H9 (cell line): ENCODE measurements at regions not wholly inside any gene's neighbourhood (a gene's known extent, or its start where the extent isn't known, plus 50 kb on each side); places are given as distances from the start of the nearest gene placed in this dataset.

Experiments used
- DNase-seq: peaks from one replicate; pipeline ENCODE4 v3.0.0-alpha.2; 2017
- H2AFZ ChIP-seq: one replicate; pipeline ENCODE4 v1.6.1; 2013; ENCODE audit warnings: mild to moderate bottlenecking, low read length, control low read depth, moderate library complexity
- H2AK5ac ChIP-seq: 2 replicates; pipeline ENCODE4 v1.6.1; 2013; ENCODE audit warnings: low read length, control low read depth, mixed read lengths; ENCODE audit not compliant: insufficient read length
- H2BK120ac ChIP-seq: one replicate; pipeline ENCODE4 v1.6.1; 2013; ENCODE audit warnings: low read depth, mild to moderate bottlenecking, low read length, control low read depth, inconsistent platforms; ENCODE audit not compliant: poor library complexity, severe bottlenecking
- H2BK12ac ChIP-seq: 2 replicates; pipeline ENCODE4 v1.6.1; 2013; ENCODE audit warnings: low read length, control low read depth, mixed read lengths, low read depth; ENCODE audit not compliant: insufficient read length
- H2BK15ac ChIP-seq: 2 replicates; pipeline ENCODE4 v1.6.1; 2013; ENCODE audit warnings: low read depth, low read length, control low read depth
- H2BK20ac ChIP-seq: one replicate; pipeline ENCODE4 v1.6.1; 2013; ENCODE audit warnings: low read depth, mild to moderate bottlenecking, low read length, control low read depth, inconsistent platforms; ENCODE audit not compliant: poor library complexity, severe bottlenecking
- H2BK5ac ChIP-seq: 2 replicates; pipeline ENCODE4 v1.6.1; 2013; ENCODE audit warnings: low read length, control low read depth, mixed read lengths; ENCODE audit not compliant: insufficient read length
- H3K14ac ChIP-seq: 2 replicates; pipeline ENCODE4 v1.6.1; 2013; ENCODE audit warnings: low read length, control low read depth; ENCODE audit not compliant: insufficient read depth
- H3K18ac ChIP-seq: 2 replicates; pipeline ENCODE4 v1.6.1; 2013; ENCODE audit warnings: low read depth, mild to moderate bottlenecking, mixed read lengths, low read length, control low read depth; ENCODE audit not compliant: insufficient read length
- H3K23ac ChIP-seq: 2 replicates; pipeline ENCODE4 v1.6.1; 2013; ENCODE audit warnings: low read length, control low read depth, mixed read lengths, low read depth; ENCODE audit not compliant: insufficient read length
- H3K23me2 ChIP-seq: 2 replicates; pipeline ENCODE4 v1.6.1; 2013; ENCODE audit warnings: low read depth, mild to moderate bottlenecking, mixed read lengths, low read length, control low read depth; ENCODE audit not compliant: insufficient read length, poor library complexity, severe bottlenecking
- H3K27ac ChIP-seq: 2 replicates; pipeline ENCODE4 v1.5.1; 2013; ENCODE audit warnings: low read length, control low read depth, mixed read lengths, low read depth; ENCODE audit not compliant: insufficient read length
- H3K27me3 ChIP-seq: 2 replicates; pipeline ENCODE4 v1.6.1; 2013; ENCODE audit warnings: low read length, control low read depth, inconsistent platforms; ENCODE audit not compliant: insufficient read depth
- H3K4ac ChIP-seq: 2 replicates; pipeline ENCODE4 v1.6.1; 2013; ENCODE audit warnings: low read depth, mild to moderate bottlenecking, control low read depth, inconsistent platforms, low read length, moderate library complexity
- H3K4me1 ChIP-seq: 2 replicates; pipeline ENCODE4 v1.6.1; 2013; ENCODE audit warnings: low read length, control low read depth, inconsistent platforms; ENCODE audit not compliant: insufficient read depth
- H3K4me2 ChIP-seq: 2 replicates; pipeline ENCODE4 v1.6.1; 2013; ENCODE audit warnings: low read length, control low read depth, mixed read lengths; ENCODE audit not compliant: insufficient read length, insufficient read depth
- H3K56ac ChIP-seq: 2 replicates; pipeline ENCODE4 v1.6.1; 2013; ENCODE audit warnings: low read depth, mild to moderate bottlenecking, mixed read lengths, low read length, control low read depth; ENCODE audit not compliant: insufficient read length
- H3K79me1 ChIP-seq: 2 replicates; pipeline ENCODE4 v1.6.1; 2013; ENCODE audit warnings: low read depth, mild to moderate bottlenecking, moderate library complexity, low read length, control low read depth, inconsistent platforms; ENCODE audit not compliant: insufficient read depth, poor library complexity, severe bottlenecking
- H3K79me2 ChIP-seq: 2 replicates; pipeline ENCODE4 v1.6.1; 2013; ENCODE audit warnings: low read length, control low read depth, inconsistent platforms; ENCODE audit not compliant: insufficient read depth
- H3K9ac ChIP-seq: 2 replicates; pipeline ENCODE4 v1.6.1; 2013; ENCODE audit warnings: low read length, control low read depth, mixed read lengths; ENCODE audit not compliant: insufficient read length; ENCODE audit errors: extremely low read depth
- H3K9me3 ChIP-seq: one replicate; pipeline ENCODE4 v1.6.1; 2013; ENCODE audit warnings: low read depth, low read length, inconsistent platforms; ENCODE audit not compliant: control insufficient read depth
- H3T11ph ChIP-seq: one replicate; pipeline ENCODE4 v1.6.1; 2013; ENCODE audit warnings: mild to moderate bottlenecking, low read length, control low read depth, inconsistent platforms
- H4K20me1 ChIP-seq: one replicate; pipeline ENCODE4 v1.6.1; 2013; ENCODE audit not compliant: control insufficient read depth, insufficient read length, insufficient read depth
- H4K5ac ChIP-seq: 2 replicates; pipeline ENCODE4 v1.6.1; 2013; ENCODE audit warnings: low read depth, mild to moderate bottlenecking, mixed read lengths, low read length, control low read depth; ENCODE audit not compliant: insufficient read length
- H4K8ac ChIP-seq: replicated peaks from 2 replicates; pipeline ENCODE4 v1.6.1; 2013; ENCODE audit warnings: low read length, control low read depth, mixed read lengths, low read depth; ENCODE audit not compliant: insufficient read length
- H4K91ac ChIP-seq: 2 replicates; pipeline ENCODE4 v1.6.1; 2013; ENCODE audit warnings: low read depth, mild to moderate bottlenecking, moderate library complexity, mixed read lengths, low read length, control low read depth; ENCODE audit not compliant: insufficient read length
- H3K27ac Mint-ChIP-seq, 3 experiments: 2 replicates in 2 of 3; 3 replicates in 1 of 3; pipeline ENCODE4 v1.8.0; 2020 to 2021; ENCODE audit warnings: mixed read lengths in 3 of 3, mild to moderate bottlenecking in 1 of 3, moderate library complexity in 1 of 3
- H3K27me3 Mint-ChIP-seq: 2 replicates; pipeline ENCODE4 v1.8.0; 2021; ENCODE audit warnings: low read depth, mild to moderate bottlenecking, moderate library complexity, mixed read lengths
- H3K36me3 Mint-ChIP-seq, 3 experiments: 2 replicates in 2 of 3; 3 replicates in 1 of 3; pipeline ENCODE4 v1.8.0; 2020 to 2021; ENCODE audit warnings: low read depth in 3 of 3, mixed read lengths in 3 of 3; ENCODE audit not compliant: insufficient read depth in 1 of 3
- H3K4me1 Mint-ChIP-seq, 2 experiments: 2 replicates each; pipeline ENCODE4 v1.8.0; 2020; ENCODE audit warnings: mixed read lengths in 2 of 2
- H3K4me3 Mint-ChIP-seq, 2 experiments: 2 replicates in 1 of 2; 3 replicates in 1 of 2; pipeline ENCODE4 v1.8.0; 2020 to 2021; ENCODE audit warnings: mild to moderate bottlenecking in 2 of 2, mixed read lengths in 2 of 2, moderate library complexity in 1 of 2
- H3K9me3 Mint-ChIP-seq, 2 experiments: 2 replicates in 1 of 2; 3 replicates in 1 of 2; pipeline ENCODE4 v1.8.0; 2020; ENCODE audit warnings: mild to moderate bottlenecking in 2 of 2, mixed read lengths in 2 of 2, moderate library complexity in 1 of 2
- CTCF ChIP-seq: fragments of 200-600 bp; sonication (generic); conservative IDR thresholded peaks from 3 replicates; pipeline ENCODE4 v1.8.0; 2021; ENCODE audit warnings: antibody characterized with exemption, mild to moderate bottlenecking
- WGBS: extraction: QIAGEN DNeasy Blood & Tissue Kit; methylation state at CpG from one replicate; pipeline ENCODE4 v1.1.7; 2013; ENCODE audit warnings: missing lambda C conversion rate, low lambda C conversion rate, mixed read lengths; ENCODE audit not compliant: insufficient read length; ENCODE audit errors: extremely low coverage; 5-methylcytosine and 5-hydroxymethylcytosine counted together

GRCh38 chr1:98538106-98538505 is 123.4 kb upstream of the SNX7 start:
- Histone ChIP-seq H3K4me1 (no peaks in the 10 kb centered on the region), H3K79me2 (no peaks in the 10 kb centered on the region), H3K18ac (no peak overlapping the region), H2BK15ac (no peak overlapping the region), H3K27me3 (no peaks in the 10 kb centered on the region), H2AK5ac (no peak overlapping the region), H3K14ac (no peak overlapping the region), H3T11ph (no peak overlapping the region), H2BK12ac (no peak overlapping the region), H3K9me3 (no peaks in the 10 kb centered on the region), H3K79me1 (no peaks in the 10 kb centered on the region), H3K27ac (no peak overlapping the region), H3K4me2 (no peak overlapping the region), H3K56ac (no peak overlapping the region), H4K20me1 (no peaks in the 10 kb centered on the region), H2BK20ac (no peak overlapping the region), H3K4ac (no peak overlapping the region), H4K5ac (no peak overlapping the region), H2AFZ (no peak overlapping the region), H3K23ac (no peak overlapping the region), H4K8ac (no peak overlapping the region), H2BK120ac (no peak overlapping the region), H2BK5ac (no peak overlapping the region), H3K9ac (no peak overlapping the region), H3K23me2 (no peaks in the 10 kb centered on the region), H4K91ac (no peak overlapping the region)
- H3K36me3 Mint-ChIP-seq, result no peaks in the 10 kb centered on the region
- WGBS, result no CpG with 5 or more reads among the region's 3 CpGs
- H3K27ac Mint-ChIP-seq, result no peak overlapping the region
- TF ChIP-seq CTCF, result no peak
- no peaks in the 10 kb centered on the region for H3K27me3 Mint-ChIP-seq
- no peak for DNase-seq
- H3K4me3 Mint-ChIP-seq, result no peak overlapping the region
- peaks cover 3 to 5% of the 10 kb centered on the region in 2 experiments; a peak in 3 of 4 replicates for H3K4me1 Mint-ChIP-seq
- no peaks in the 10 kb centered on the region for H3K9me3 Mint-ChIP-seq
